A549 (cell line): ENCODE measurements at regions not wholly inside any gene's neighbourhood (a gene's known extent, or its start where the extent isn't known, plus 50 kb on each side); places are given as distances from the start of the nearest gene placed in this dataset.

Experiments used
- CHD2 ChIP-seq: fragments of 150-350 bp; IDR thresholded peaks from 2 replicates; pipeline ENCODE4 v1.6.1; 2014; ENCODE audit warnings: low read length; ENCODE audit not compliant: partially characterized antibody
- EP300 ChIP-seq, 2 experiments: fragments of >200 bp; sonication (Bioruptor Twin); formaldehyde crosslinking; IDR thresholded peaks; 2 replicates in 1 of 2; 3 replicates in 1 of 2; pipeline ENCODE4 v1.6.1; 2016 to 2017
- ESRRA ChIP-seq: fragments of 150-350 bp; IDR thresholded peaks from 2 replicates; pipeline ENCODE4 v1.6.1; 2014; ENCODE audit warnings: mild to moderate bottlenecking, low read length, borderline replicate concordance
- POLR2A ChIP-seq: IDR thresholded peaks from 2 replicates; pipeline ENCODE4 v1.6.1; 2012; ENCODE audit warnings: mild to moderate bottlenecking, low read length
- RARB ChIP-seq: fragments of 250-450 bp; sonication (Bioruptor Pico); IDR thresholded peaks from 2 replicates; pipeline ENCODE4 v1.8.0; 2021; ENCODE audit warnings: mild to moderate bottlenecking, moderate library complexity
- TF ChIP-seq, protein P1 (sequence below): fragments of >200 bp; sonication (Bioruptor Twin); formaldehyde crosslinking; IDR thresholded peaks from 3 replicates; pipeline ENCODE4 v1.5.1; 2016
- TF ChIP-seq, protein P2 (sequence below): fragments of 200-600 bp; sonication (generic); IDR thresholded peaks from 2 replicates; pipeline ENCODE4 v1.6.1; 2016; ENCODE audit warnings: antibody characterized with exemption, mild to moderate bottlenecking, moderate library complexity

DNA sequence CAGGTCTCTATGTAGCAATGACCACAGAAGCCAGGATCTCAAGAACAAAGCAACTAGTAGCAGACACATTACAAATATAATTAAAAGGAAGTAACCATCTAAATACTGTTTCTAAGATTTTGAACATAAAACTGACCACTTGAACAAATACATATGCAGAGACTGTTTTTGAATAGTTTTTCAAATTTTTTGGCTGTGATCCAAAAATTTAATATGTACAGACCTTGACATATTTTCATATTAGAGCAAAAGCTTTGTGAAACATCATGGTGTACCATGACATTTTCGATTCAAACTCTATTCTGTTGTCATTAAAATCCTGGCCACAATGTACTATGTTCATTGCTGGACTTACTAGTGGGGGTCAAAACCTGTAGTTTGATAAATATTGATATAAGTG lies 126.5 kb downstream of the NUDT12 start:
- TF ChIP-seq RARB (CRISPR knock-in tag) (no peak), ESRRA (no peak), POLR2A (no peak), EP300 (IDR thresholded peaks at IDR 0.05) (no peak), CHD2 (no peak)
- TF ChIP-seq, protein P1, sequence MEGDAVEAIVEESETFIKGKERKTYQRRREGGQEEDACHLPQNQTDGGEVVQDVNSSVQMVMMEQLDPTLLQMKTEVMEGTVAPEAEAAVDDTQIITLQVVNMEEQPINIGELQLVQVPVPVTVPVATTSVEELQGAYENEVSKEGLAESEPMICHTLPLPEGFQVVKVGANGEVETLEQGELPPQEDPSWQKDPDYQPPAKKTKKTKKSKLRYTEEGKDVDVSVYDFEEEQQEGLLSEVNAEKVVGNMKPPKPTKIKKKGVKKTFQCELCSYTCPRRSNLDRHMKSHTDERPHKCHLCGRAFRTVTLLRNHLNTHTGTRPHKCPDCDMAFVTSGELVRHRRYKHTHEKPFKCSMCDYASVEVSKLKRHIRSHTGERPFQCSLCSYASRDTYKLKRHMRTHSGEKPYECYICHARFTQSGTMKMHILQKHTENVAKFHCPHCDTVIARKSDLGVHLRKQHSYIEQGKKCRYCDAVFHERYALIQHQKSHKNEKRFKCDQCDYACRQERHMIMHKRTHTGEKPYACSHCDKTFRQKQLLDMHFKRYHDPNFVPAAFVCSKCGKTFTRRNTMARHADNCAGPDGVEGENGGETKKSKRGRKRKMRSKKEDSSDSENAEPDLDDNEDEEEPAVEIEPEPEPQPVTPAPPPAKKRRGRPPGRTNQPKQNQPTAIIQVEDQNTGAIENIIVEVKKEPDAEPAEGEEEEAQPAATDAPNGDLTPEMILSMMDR = no peak
- TF ChIP-seq, protein P2, sequence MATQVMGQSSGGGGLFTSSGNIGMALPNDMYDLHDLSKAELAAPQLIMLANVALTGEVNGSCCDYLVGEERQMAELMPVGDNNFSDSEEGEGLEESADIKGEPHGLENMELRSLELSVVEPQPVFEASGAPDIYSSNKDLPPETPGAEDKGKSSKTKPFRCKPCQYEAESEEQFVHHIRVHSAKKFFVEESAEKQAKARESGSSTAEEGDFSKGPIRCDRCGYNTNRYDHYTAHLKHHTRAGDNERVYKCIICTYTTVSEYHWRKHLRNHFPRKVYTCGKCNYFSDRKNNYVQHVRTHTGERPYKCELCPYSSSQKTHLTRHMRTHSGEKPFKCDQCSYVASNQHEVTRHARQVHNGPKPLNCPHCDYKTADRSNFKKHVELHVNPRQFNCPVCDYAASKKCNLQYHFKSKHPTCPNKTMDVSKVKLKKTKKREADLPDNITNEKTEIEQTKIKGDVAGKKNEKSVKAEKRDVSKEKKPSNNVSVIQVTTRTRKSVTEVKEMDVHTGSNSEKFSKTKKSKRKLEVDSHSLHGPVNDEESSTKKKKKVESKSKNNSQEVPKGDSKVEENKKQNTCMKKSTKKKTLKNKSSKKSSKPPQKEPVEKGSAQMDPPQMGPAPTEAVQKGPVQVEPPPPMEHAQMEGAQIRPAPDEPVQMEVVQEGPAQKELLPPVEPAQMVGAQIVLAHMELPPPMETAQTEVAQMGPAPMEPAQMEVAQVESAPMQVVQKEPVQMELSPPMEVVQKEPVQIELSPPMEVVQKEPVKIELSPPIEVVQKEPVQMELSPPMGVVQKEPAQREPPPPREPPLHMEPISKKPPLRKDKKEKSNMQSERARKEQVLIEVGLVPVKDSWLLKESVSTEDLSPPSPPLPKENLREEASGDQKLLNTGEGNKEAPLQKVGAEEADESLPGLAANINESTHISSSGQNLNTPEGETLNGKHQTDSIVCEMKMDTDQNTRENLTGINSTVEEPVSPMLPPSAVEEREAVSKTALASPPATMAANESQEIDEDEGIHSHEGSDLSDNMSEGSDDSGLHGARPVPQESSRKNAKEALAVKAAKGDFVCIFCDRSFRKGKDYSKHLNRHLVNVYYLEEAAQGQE = no peak
